Sigmoid colon (tissue), 6 donors: ENCODE measurements at regions not wholly inside any gene's neighbourhood (a gene's known extent, or its start where the extent isn't known, plus 50 kb on each side); places are given as distances from the start of the nearest gene placed in this dataset.
"Not testable (repeated sequence)": the region's sequence is repeated elsewhere in the genome, so short reads cannot be mapped to it uniquely, and the experiment has no call there.

Source experiments
- DNase-seq: peaks from one replicate; pipeline ENCODE4 v3.0.0-alpha.2; 2019
- H3K27ac ChIP-seq, 4 donors: fragments of 200-600 bp; sonication (generic); one replicate each; pipeline ENCODE4 v1.5.1; 2016 to 2019; ENCODE audit warnings: mild to moderate bottlenecking in 1 of 4
- H3K27me3 ChIP-seq, 3 donors: fragments of 200-600 bp; sonication (generic); one replicate each; pipeline ENCODE4 v1.5.1; 2019; ENCODE audit warnings: mild to moderate bottlenecking in 1 of 3
- H3K36me3 ChIP-seq, 4 donors: fragments of 200-600 bp; sonication (generic); one replicate each; pipeline ENCODE4 v1.5.1; 2016 to 2019
- H3K4me1 ChIP-seq, 4 donors: fragments of 200-600 bp; sonication (generic); one replicate each; pipeline ENCODE4 v1.5.1; 2017 to 2019
- H3K4me3 ChIP-seq, 4 donors: fragments of 200-600 bp; sonication (generic); one replicate each; pipeline ENCODE4 v1.5.1; 2017 to 2019; ENCODE audit warnings: mild to moderate bottlenecking in 2 of 4, moderate library complexity in 1 of 4
- H3K9me3 ChIP-seq, 4 donors: fragments of 200-600 bp in 3 of 4; sonication (generic) in 3 of 4; one replicate each; pipeline versions ENCODE4 v1.5.1 to v1.6.1; 2013 to 2019
- EP300 ChIP-seq, 4 donors: sonication (generic); formaldehyde crosslinking; IDR thresholded peaks; one replicate each; pipeline ENCODE4 v1.6.1; 2017; ENCODE audit warnings: antibody characterized with exemption in 4 of 4
- POLR2A ChIP-seq, 2 donors: fragments of 450-650 bp; IDR thresholded peaks; one replicate each; pipeline ENCODE4 v1.6.1; 2016; ENCODE audit warnings: antibody characterized with exemption in 2 of 2, mild to moderate bottlenecking in 2 of 2, moderate library complexity in 2 of 2
- POLR2AphosphoS5 ChIP-seq, 4 donors: sonication (generic); formaldehyde crosslinking; IDR thresholded peaks; one replicate each; pipeline ENCODE4 v1.6.1; 2017; ENCODE audit warnings: antibody characterized with exemption in 4 of 4
- WGBS, 2 donors: extraction: QIAGEN DNeasy Blood & Tissue Kit; methylation state at CpG; one replicate each; pipeline ENCODE4 v1.1.7; 2013; 5-methylcytosine and 5-hydroxymethylcytosine counted together
- intact Hi-C: fragments of 100-400 bp; cut with DNase I; formaldehyde crosslinking; loops from one replicate; pipeline ENCODE4 v1.15.1; 2023
- TF ChIP-seq, protein P1 (sequence below), 4 experiments: fragments of 450-650 bp in 3 of 4; fragments of 200-600 bp in 1 of 4; IDR thresholded peaks; one replicate each; pipeline ENCODE4 v1.5.1; 2016 to 2019; ENCODE audit warnings: antibody characterized with exemption in 4 of 4, mild to moderate bottlenecking in 3 of 4, moderate library complexity in 2 of 4
- donor health status: healthy with polysubstance abuse.
- donor health status: healthy.

DNA sequence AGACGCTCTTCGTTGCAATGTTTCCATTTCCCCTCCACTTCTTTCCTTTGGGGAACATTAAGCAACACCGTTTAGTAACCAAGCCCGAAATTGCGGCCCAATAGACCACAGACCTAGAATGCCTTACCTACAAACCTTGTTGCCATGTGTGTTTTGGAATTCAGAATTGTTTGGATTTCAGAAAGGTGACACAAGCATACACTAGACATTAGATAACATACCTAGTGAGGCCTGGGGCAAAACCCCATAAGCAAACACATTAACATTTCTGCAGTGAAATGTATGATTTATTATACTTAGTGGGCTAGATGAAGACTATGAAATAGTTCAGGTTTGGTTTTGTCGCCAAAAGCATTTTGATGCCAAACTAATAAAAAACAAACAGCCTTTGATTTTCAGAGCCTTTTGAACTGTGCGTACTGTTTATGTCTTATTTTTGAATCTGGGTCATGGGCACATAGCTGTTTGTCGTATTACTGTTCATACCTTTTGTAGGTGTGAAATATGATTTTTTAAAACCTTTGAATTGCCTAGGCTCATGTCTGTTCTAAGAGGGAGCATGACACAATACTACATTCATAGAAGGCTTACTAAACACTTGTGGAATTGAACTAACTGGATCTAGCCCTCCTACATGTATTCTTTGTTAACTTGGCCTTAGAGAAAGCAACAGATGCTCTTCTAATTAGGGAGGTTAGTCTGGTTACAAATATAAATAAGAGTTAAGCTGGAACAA lies 88.6 kb upstream of the TMEM164 start:
- Histone ChIP-seq H3K4me1 (no peaks in the 10 kb centered on the region), H3K36me3 (no peaks in the 10 kb centered on the region), H3K9me3 (no peaks in the 10 kb centered on the region), H3K4me3 (no peak overlapping the region), H3K27ac (no peak overlapping the region), H3K27me3 (no peaks in the 10 kb centered on the region)
- intact Hi-C loops: loop anchor here (5.0 kb wide), 1 partner anchor 233 kb away; no protein-coding TSS in a partner anchor
- DNase-seq: no peak
- 94 to 95% methylated on average over 8 of the region's 8 CpGs for WGBS, 2 donors
- TF ChIP-seq POLR2A (IDR thresholded peaks at IDR 0.05) (no peak), EP300 (IDR thresholded peaks at IDR 0.05) (no peak), POLR2AphosphoS5 (IDR thresholded peaks at IDR 0.05) (no peak)
- TF ChIP-seq, protein P1, sequence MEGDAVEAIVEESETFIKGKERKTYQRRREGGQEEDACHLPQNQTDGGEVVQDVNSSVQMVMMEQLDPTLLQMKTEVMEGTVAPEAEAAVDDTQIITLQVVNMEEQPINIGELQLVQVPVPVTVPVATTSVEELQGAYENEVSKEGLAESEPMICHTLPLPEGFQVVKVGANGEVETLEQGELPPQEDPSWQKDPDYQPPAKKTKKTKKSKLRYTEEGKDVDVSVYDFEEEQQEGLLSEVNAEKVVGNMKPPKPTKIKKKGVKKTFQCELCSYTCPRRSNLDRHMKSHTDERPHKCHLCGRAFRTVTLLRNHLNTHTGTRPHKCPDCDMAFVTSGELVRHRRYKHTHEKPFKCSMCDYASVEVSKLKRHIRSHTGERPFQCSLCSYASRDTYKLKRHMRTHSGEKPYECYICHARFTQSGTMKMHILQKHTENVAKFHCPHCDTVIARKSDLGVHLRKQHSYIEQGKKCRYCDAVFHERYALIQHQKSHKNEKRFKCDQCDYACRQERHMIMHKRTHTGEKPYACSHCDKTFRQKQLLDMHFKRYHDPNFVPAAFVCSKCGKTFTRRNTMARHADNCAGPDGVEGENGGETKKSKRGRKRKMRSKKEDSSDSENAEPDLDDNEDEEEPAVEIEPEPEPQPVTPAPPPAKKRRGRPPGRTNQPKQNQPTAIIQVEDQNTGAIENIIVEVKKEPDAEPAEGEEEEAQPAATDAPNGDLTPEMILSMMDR (IDR thresholded peaks at IDR 0.05): no peak

DNA sequence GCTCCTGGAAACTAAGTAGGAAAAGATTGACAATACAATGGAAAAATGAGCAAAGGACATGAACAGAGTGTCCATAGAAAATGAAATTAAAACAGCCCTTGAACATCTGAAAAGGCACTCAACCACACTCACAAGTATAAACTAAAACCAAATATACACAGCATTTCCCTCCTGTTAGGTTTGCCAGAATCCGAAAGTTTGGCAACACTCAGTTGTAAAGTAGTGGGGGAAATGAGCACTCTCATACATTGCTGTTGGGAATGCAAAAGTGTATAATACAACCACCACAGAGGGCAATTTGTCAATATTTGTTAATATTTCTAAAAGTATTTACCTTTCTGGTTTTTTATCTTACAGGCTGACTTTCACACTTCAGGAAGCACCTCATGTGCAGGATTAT lies 84.2 kb upstream of the TMEM164 start:
- 66 to 72% methylated on average over 1 of the region's 1 CpG for WGBS, 2 donors

DNA sequence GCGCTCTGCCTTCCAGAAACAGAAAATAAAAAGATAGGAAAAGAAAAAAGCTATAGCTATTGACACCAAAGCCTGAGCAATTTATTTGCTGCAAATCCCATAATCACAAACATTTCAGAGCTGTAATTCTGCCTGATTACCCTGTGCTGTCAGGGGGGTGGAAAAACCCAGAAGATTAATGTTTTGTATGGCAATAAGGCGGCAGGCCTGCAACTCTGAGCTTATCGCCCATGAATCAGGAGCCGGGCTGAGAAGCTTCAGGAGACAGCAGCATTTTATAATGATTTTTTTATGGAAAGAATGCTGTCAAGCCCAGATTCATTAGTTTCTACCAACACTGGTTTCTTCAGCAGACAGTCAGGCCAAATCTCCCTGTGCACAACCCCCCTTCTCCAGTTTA lies 82.6 kb upstream of the TMEM164 start:
- Histone ChIP-seq H3K9me3 (no peaks in the 10 kb centered on the region), H3K4me3 (no peak overlapping the region), H3K27ac (no peak overlapping the region), H3K27me3 (no peaks in the 10 kb centered on the region), H3K36me3 (no peaks in the 10 kb centered on the region), H3K4me1 (no peaks in the 10 kb centered on the region)
- intact Hi-C loops: no loop called here
- TF ChIP-seq EP300 (IDR thresholded peaks at IDR 0.05) (no peak), POLR2AphosphoS5 (IDR thresholded peaks at IDR 0.05) (no peak)
- TF ChIP-seq, protein P1 (IDR thresholded peaks at IDR 0.05): no peak
- no peak for DNase-seq
- WGBS, 2 donors: 61 to 68% methylated on average over 4 of the region's 4 CpGs

More for the DNA sequence above, 84.2 kb upstream of the TMEM164 start:
- Histone ChIP-seq H3K4me1 (no peaks in the 10 kb centered on the region), H3K9me3 (no peaks in the 10 kb centered on the region), H3K4me3 (no peak overlapping the region), H3K36me3 (no peaks in the 10 kb centered on the region), H3K27me3 (no peaks in the 10 kb centered on the region), H3K27ac (no peak overlapping the region)
- DNase-seq: no peak
- TF ChIP-seq EP300 (IDR thresholded peaks at IDR 0.05) (no peak), POLR2AphosphoS5 (IDR thresholded peaks at IDR 0.05) (no peak), POLR2A (IDR thresholded peaks at IDR 0.05) (no peak)
- TF ChIP-seq, protein P1 (IDR thresholded peaks at IDR 0.05): no peak
- intact Hi-C loops: no loop called here

DNA sequence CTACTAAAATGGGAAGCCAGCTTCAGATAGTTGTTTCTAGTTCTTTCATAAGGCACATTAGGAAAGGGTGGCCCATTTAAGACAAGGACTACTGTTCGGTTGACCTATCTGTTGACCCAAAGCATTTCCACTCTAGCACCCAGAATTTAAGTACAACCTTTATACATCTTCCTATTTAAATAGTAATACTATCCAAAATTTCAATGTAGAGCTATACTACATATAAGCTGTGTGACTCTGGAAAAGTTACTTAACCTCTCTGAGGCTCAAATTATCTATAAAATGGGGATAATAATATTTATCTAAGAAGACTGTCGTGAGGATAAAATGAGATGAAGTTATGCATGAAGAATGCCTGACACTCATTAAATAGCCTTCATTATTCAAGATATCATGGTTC lies 82.0 kb upstream of the TMEM164 start:
- whole genome bisulfite sequencing, 2 donors: 86 to 90% methylated on average over 2 of the region's 2 CpGs
- H3K4me3 ChIP-seq: no peak overlapping the region
- intact Hi-C loops: no loop called here
- no peaks in the 10 kb centered on the region for H3K27me3 ChIP-seq
- TF ChIP-seq POLR2AphosphoS5 (IDR thresholded peaks at IDR 0.05): no peak
- TF ChIP-seq, protein P1 (IDR thresholded peaks at IDR 0.05): no peak
- no peak for TF ChIP-seq EP300 (IDR thresholded peaks at IDR 0.05)
- TF ChIP-seq POLR2A (IDR thresholded peaks at IDR 0.05): no peak
- no peaks in the 10 kb centered on the region for H3K36me3 ChIP-seq
- no peaks in the 10 kb centered on the region for H3K4me1 ChIP-seq
- DNase-seq: no peak
- H3K27ac ChIP-seq: no peak overlapping the region
- H3K9me3 ChIP-seq: no peaks in the 10 kb centered on the region

DNA sequence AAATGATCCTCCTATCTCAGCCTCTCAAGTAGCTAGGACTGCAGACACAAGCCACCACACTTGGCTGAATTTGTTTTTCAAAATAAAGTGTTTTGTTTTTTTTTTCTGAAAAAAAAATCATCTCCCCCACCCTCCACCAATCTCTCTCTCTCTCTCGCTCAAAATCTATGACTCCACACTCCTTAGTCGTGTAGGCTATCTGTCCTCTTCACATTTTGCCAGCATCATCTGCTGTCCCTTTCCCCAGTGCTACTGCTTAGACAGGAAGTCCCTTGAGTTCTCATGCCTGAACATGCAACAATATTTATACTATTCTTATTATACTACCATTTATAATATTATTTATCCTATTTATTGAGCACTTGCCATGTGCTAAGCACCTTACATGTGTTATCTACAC lies 80.7 kb upstream of the TMEM164 start:
- H3K4me1 ChIP-seq: peaks cover 0 to 2% (median 0%) of the 10 kb centered on the region in 4 donors
- no peak overlapping the region for H3K27ac ChIP-seq
- no peak for DNase-seq
- H3K4me3 ChIP-seq: no peak overlapping the region
- no peaks in the 10 kb centered on the region for H3K36me3 ChIP-seq
- no peaks in the 10 kb centered on the region for H3K9me3 ChIP-seq
- intact Hi-C loops: no loop called here
- WGBS, 2 donors: 85 to 90% methylated on average over 2 of the region's 2 CpGs
- TF ChIP-seq EP300 (IDR thresholded peaks at IDR 0.05): no peak
- no peak for TF ChIP-seq POLR2AphosphoS5 (IDR thresholded peaks at IDR 0.05)
- TF ChIP-seq, protein P1 (IDR thresholded peaks at IDR 0.05): no peak
- TF ChIP-seq POLR2A (IDR thresholded peaks at IDR 0.05): no peak
- H3K27me3 ChIP-seq: no peaks in the 10 kb centered on the region

DNA sequence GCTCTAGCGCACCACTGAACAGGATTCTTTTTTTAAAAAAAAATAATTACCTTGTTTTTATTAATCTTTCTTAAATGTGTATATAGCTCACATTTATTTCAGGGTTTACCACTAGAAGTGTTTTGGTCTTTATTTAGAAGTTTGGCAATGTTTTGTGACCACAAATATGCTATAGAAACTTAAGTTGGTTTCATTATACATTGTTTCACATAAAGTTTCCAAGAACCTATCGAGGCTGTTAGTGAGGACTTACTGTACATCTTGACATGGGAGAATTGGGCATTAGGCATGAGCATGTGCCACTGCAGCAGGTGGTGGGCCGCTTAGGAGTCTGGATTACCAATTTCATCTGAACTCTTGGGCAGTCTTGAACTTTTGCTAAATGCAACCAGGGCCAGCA lies 77.9 kb upstream of the TMEM164 start:
- intact Hi-C loops, H3K9me3 ChIP-seq: not testable (repeated sequence)
- 85 to 89% methylated on average over 3 of the region's 3 CpGs for WGBS, 2 donors

More for the DNA sequence above, 77.9 kb upstream of the TMEM164 start:
- not testable (repeated sequence) for H3K4me1 ChIP-seq, H3K36me3 ChIP-seq, H3K27me3 ChIP-seq, H3K4me3 ChIP-seq, DNase-seq, H3K27ac ChIP-seq
